HEK293T (cell line): ENCODE measurements at regions not wholly inside any gene's neighbourhood (a gene's known extent, or its start where the extent isn't known, plus 50 kb on each side); places are given as distances from the start of the nearest gene placed in this dataset.

ENCODE experiments used
- CTBP1 ChIP-seq: fragments of 450-650 bp; IDR thresholded peaks from 2 replicates; pipeline ENCODE4 v1.6.1; 2016; ENCODE audit warnings: borderline replicate concordance
- FOXM1 ChIP-seq: fragments of 450-650 bp; IDR thresholded peaks from 2 replicates; pipeline ENCODE4 v1.6.1; 2017; ENCODE audit warnings: mild to moderate bottlenecking, borderline replicate concordance

DNA sequence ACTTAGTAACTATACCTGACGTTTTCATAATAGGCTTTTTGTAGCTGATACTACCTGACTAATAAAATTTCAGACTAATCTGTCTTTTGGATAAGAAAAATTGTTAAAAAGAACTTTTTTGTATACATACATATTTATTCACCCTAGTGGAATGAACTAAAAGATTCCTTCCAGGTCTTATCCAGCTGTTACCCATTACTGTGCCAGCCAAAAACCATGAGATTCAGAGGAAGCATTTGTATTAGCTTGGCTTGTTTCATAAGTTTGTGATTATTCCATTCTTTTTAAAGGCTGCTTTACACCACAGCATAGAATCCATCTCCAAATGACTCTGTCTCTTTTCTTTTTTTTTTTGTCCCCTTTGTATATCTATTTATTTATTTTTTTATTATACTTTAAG lies 149.4 kb downstream of the FAT4 start:
- TF ChIP-seq CTBP1 (no peak), FOXM1 (no peak)
